ENCODE measurements at regions not wholly inside any gene's neighbourhood (a gene's known extent, or its start where the extent isn't known, plus 50 kb on each side); places are given as distances from the start of the nearest gene placed in this dataset.

DNA sequence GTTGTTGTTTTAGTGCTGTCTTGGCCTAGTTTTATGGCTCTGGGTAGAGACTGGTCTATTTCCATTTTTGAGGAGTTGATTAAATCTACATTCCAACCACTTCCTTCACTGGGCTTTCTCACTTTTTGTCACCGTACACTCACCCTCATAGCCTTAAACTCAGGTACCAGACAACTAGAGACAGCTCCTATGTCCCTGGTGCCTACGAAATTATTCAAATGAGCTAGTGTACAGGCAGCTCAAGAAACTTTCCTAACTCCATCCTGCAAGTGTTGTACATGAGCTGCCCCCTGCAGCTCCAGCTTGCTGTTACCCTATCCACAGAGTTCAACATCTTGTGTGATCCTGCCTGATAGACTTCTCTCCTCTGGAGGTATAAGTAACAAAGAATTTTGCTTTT lies 704.8 kb upstream of the RGS18 start:
- Mint-ChIP-seq H3K4me3 (no peak overlapping the region), H3K4me1 (ENCODE audit: low read depth) (no peaks in the 10 kb centered on the region), H3K27ac (no peak overlapping the region), H3K27me3 (ENCODE audit: insufficient read depth) (no peaks in the 10 kb centered on the region), H3K9me3 (peaks cover 40% of the 10 kb centered on the region), H3K36me3 (ENCODE audit: low read depth) (no peaks in the 10 kb centered on the region)
- no peak for DNase-seq
- no peak for TF ChIP-seq CTCF (IDR thresholded peaks at IDR 0.05)

GRCh38 chr1:191457889-191458288 lies 700.4 kb upstream of the RGS18 start:
- DNase-seq = no peak
- Mint-ChIP-seq H3K4me1 (ENCODE audit: low read depth) (no peaks in the 10 kb centered on the region), H3K4me3 (no peak overlapping the region), H3K9me3 (peaks cover 37% of the 10 kb centered on the region), H3K36me3 (ENCODE audit: low read depth) (no peaks in the 10 kb centered on the region), H3K27me3 (ENCODE audit: insufficient read depth) (no peaks in the 10 kb centered on the region), H3K27ac (no peak overlapping the region)
- no peak for TF ChIP-seq CTCF (IDR thresholded peaks at IDR 0.05)

DNA sequence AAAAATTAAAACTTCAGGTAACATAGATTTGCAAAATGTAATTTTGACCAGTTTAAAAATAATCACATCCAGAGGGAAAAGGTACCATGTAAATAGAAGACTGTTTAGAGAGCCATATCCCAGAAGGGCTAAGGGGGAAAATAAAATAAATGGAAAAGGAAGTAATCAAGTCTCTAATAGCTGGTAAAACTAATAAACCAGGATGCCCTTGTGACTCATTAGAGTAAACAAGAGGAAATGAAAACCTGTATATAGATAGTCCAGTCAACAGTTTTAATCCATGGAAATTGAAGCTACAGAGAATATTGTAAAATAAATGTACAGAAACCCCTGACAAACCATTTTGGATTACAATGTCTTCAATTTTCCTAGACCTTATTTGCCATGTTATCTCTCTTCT lies 698.0 kb upstream of the RGS18 start:
- H3K9me3 Mint-ChIP-seq = peaks cover 26% of the 10 kb centered on the region
- H3K4me3 Mint-ChIP-seq = no peak overlapping the region
- no peak overlapping the region for H3K27ac Mint-ChIP-seq
- H3K4me1 Mint-ChIP-seq (ENCODE audit: low read depth) = no peaks in the 10 kb centered on the region
- H3K36me3 Mint-ChIP-seq (ENCODE audit: low read depth) = no peaks in the 10 kb centered on the region
- no peak for TF ChIP-seq CTCF (IDR thresholded peaks at IDR 0.05)
- DNase-seq = no peak
- no peaks in the 10 kb centered on the region for H3K27me3 Mint-ChIP-seq (ENCODE audit: insufficient read depth)

DNA sequence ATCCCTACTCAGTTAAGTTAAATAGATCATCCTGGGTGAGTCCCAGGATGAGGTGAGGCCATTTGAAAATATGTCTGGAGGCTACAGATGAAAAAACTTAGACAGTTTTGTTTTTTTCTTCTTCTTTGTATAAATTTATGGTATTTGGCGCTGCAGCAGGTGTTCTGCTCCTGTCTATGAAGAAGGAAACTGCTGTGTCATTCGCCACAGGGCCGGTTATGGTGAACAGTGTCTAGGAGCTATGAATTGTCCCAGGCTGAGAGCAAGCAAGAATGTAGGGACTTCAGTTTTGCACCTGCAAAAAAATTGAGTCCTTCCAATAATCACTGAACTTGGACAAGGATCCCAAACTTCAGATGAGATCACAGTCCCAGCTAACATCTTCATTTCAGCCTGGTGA lies 674.3 kb upstream of the RGS18 start:
- no peak for DNase-seq
- peaks cover 26% of the 10 kb centered on the region for H3K9me3 Mint-ChIP-seq
- H3K27ac Mint-ChIP-seq = no peak overlapping the region
- peaks cover 1% of the 10 kb centered on the region; the same call in 1 of the 2 replicates for H3K36me3 Mint-ChIP-seq (ENCODE audit: low read depth)
- H3K27me3 Mint-ChIP-seq (ENCODE audit: insufficient read depth) = no peaks in the 10 kb centered on the region
- H3K4me1 Mint-ChIP-seq (ENCODE audit: low read depth) = no peaks in the 10 kb centered on the region
- H3K4me3 Mint-ChIP-seq = no peak overlapping the region
- TF ChIP-seq CTCF (IDR thresholded peaks at IDR 0.05) = no peak

DNA sequence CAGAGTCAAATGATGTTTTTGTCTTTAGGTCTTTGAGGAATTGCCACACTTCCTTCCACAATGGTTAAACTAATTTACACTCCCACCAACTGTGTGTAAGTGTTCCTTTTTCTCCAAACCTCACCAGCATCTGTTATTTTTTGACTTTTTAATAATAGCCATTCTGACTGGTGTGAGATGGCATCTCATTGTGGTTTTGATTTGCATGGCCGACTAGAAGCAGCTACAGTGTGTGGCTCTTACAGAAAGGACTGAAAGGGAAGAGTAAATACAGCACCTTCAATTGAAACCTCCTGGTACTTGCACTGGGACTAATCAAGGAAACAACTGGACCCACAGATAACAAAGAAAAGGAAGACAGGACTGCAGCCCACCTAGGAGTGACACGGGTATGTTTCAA lies 668.0 kb upstream of the RGS18 start:
- Mint-ChIP-seq H3K27ac (no peak overlapping the region), H3K27me3 (ENCODE audit: insufficient read depth) (no peaks in the 10 kb centered on the region), H3K9me3 (peaks cover 45% of the 10 kb centered on the region), H3K36me3 (ENCODE audit: low read depth) (peaks cover 4% of the 10 kb centered on the region; the same call in 1 of the 2 replicates), H3K4me3 (no peak overlapping the region), H3K4me1 (ENCODE audit: low read depth) (no peaks in the 10 kb centered on the region)
- TF ChIP-seq CTCF (IDR thresholded peaks at IDR 0.05) = no peak
- DNase-seq = no peak

DNA sequence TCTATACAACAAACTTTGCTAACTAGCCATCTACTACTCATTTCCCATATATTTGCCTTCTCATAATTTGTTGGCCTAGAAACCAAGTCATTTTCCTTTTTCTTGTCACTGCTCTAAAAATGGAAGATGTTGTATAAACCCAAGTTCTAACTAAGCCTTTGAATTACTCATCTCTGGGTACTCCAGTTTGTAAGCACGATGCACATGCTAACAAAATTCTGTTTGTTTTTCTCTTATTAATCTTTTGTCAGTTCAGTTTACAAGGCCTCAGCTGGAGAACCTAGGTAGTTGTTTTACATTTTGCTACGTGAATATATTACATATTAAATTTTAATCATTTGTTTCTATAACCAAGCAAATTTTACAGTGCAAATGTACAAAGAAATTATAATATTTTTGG lies 663.2 kb upstream of the RGS18 start:
- H3K4me3 Mint-ChIP-seq = no peak overlapping the region
- peaks cover 20% of the 10 kb centered on the region for H3K9me3 Mint-ChIP-seq
- no peaks in the 10 kb centered on the region for H3K27me3 Mint-ChIP-seq (ENCODE audit: insufficient read depth)
- H3K27ac Mint-ChIP-seq = no peak overlapping the region
- H3K36me3 Mint-ChIP-seq (ENCODE audit: low read depth) = no peaks in the 10 kb centered on the region
- DNase-seq = no peak
- no peak for TF ChIP-seq CTCF (IDR thresholded peaks at IDR 0.05)
- H3K4me1 Mint-ChIP-seq (ENCODE audit: low read depth) = no peaks in the 10 kb centered on the region
